Prostate gland (tissue), 2 donors: ENCODE measurements at regions not wholly inside any gene's neighbourhood (a gene's known extent, or its start where the extent isn't known, plus 50 kb on each side); places are given as distances from the start of the nearest gene placed in this dataset.

Experiments
- POLR2A ChIP-seq: fragments of 450-650 bp; IDR thresholded peaks from one replicate; pipeline ENCODE4 v1.6.1; 2016; ENCODE audit warnings: antibody characterized with exemption, mild to moderate bottlenecking
- POLR2AphosphoS5 ChIP-seq: sonication (generic); formaldehyde crosslinking; IDR thresholded peaks from one replicate; pipeline ENCODE4 v1.6.1; 2017; ENCODE audit warnings: antibody characterized with exemption
- TF ChIP-seq, protein P1 (sequence below), 4 experiments: fragments of 200-600 bp in 2 of 4; fragments of 450-650 bp in 2 of 4; sonication (generic) in 2 of 4; IDR thresholded peaks; 1 replicate in 3 of 4; 2 replicates in 1 of 4; pipeline ENCODE4 v1.5.1; 2016 to 2019; ENCODE audit warnings: antibody characterized with exemption in 4 of 4, mild to moderate bottlenecking in 2 of 4, moderate library complexity in 2 of 4

- TF ChIP-seq, protein P1, sequence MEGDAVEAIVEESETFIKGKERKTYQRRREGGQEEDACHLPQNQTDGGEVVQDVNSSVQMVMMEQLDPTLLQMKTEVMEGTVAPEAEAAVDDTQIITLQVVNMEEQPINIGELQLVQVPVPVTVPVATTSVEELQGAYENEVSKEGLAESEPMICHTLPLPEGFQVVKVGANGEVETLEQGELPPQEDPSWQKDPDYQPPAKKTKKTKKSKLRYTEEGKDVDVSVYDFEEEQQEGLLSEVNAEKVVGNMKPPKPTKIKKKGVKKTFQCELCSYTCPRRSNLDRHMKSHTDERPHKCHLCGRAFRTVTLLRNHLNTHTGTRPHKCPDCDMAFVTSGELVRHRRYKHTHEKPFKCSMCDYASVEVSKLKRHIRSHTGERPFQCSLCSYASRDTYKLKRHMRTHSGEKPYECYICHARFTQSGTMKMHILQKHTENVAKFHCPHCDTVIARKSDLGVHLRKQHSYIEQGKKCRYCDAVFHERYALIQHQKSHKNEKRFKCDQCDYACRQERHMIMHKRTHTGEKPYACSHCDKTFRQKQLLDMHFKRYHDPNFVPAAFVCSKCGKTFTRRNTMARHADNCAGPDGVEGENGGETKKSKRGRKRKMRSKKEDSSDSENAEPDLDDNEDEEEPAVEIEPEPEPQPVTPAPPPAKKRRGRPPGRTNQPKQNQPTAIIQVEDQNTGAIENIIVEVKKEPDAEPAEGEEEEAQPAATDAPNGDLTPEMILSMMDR (IDR thresholded peaks at IDR 0.05), result no peak
- no peak for TF ChIP-seq POLR2A
- no peak for TF ChIP-seq POLR2AphosphoS5
Measured at GRCh38 chr21:28387220-28387619, 605.5 kb downstream of the LTN1 start.
